Hypothalamus (tissue), 51 donors: ENCODE measurements at regions not wholly inside any gene's neighbourhood (a gene's known extent, or its start where the extent isn't known, plus 50 kb on each side); places are given as distances from the start of the nearest gene placed in this dataset.

Source experiments
- DNase-seq, 51 donors: peaks; one replicate each; lab custom pipeline; 2025; lab: John Stamatoyannopoulos, UW

DNA sequence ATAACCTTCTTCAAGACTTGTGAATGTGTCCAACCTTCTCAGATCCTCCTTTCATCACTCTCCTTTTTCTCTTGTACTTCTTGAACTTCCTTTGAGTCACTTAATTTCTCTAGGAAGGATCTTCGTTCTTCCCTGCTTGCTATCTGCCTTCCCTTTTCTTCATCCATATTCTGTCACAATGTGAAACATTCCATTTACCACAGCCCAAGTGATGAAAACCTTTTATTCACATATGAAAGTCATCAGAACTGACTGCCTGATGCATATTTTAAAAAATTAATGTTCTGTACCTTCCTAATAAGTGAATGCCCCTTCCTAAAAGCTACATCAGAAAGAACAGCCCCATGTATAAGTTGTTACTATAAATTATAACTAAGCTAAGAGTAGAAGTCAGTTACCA lies 520.4 kb upstream of the LUZP2 start:
- DNase-seq: no peak

DNA sequence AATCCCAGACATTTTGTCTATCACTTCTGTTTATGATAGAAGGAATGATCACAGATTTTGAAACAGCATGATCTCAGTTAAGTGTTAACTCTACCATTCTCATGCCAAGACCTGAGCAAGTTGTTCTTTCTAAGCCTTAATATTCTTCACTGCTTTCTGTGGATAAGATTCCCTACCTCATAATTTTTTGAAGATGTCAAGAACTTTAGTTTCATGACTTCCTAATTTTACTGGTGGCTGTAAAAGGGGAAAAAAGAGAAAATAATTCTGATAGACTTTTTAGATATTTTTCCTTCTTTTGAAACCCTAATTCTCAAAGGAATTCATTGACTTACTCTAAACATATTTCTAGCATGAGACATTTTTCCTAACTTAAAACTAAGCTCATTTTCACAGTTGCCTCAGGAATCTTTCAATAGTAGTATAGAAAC lies 520.0 kb upstream of the LUZP2 start:
- DNase-seq: no peak

DNA sequence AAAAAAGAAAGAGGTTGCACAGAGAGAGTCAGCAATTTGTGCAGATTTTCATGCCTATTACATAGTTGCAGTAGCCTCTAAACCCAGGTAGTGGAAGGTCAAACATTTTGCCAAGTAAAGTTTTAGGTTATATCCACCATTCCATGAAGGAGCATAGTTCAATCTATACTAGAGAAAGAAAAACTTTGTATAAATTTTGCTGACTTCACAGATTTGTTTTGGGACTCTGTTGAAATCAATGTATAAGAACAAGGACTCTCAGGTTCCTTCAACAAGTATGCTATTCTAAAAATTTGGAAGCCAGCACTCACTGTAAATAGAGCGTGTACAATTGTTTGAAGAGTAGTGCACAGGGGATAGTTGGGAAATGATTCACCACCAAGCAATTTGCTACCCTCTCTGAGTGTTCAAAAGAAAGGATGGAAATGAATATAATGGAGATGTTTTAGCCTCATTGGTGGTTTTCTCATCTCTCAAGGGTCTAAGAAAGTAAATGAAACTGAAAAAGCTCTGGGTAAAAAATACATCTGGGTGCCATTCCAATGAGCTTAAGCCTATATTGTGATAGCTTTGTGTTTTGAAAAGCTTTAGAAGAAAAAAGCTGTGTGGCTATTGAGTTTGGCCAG lies 508.4 kb upstream of the LUZP2 start:
- no peak for DNase-seq

- no peak for DNase-seq
These were observed 506.3 kb upstream of the LUZP2 start for GRCh38 chr11:23990346-23991164.

GRCh38 chr11:23991165-23991539 lies 505.7 kb upstream of the LUZP2 start:
- DNase-seq: no peak

- no peak for DNase-seq
These were observed 501.0 kb upstream of the LUZP2 start for GRCh38 chr11:23995891-23996290.

- DNase-seq: no peak
These were observed 499.5 kb upstream of the LUZP2 start for GRCh38 chr11:23997356-23997755.

DNA sequence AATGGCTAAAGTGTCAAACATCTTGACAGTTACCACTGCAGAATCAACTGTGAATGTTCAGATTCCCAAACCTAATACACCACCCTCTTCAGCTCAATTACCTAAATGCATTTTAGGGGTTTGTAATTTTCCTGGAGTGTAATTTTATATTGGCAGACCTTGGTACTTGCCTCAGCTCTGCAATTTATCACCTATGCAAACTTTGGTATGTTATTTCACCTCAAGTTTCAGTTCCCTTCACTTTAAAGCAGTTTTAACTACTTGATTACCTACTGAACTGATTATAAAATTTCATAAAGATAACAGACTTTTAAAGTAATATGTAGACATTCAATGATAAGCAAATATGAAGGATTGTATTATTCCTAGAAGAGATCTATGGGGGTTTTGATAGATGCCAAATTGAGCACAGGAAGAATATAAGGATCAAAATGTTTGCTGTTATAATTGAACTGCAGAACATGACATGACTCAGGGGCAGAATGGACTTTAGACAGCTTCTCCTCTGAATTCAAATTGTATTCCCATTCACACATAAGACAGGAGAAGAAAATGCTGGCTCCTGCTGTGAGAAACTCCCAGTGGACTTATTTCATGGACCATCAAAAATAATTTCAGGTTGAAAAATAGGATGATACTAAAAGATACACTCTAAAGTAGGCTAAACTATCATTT lies 491.5 kb upstream of the LUZP2 start:
- DNase-seq: no peak

DNA sequence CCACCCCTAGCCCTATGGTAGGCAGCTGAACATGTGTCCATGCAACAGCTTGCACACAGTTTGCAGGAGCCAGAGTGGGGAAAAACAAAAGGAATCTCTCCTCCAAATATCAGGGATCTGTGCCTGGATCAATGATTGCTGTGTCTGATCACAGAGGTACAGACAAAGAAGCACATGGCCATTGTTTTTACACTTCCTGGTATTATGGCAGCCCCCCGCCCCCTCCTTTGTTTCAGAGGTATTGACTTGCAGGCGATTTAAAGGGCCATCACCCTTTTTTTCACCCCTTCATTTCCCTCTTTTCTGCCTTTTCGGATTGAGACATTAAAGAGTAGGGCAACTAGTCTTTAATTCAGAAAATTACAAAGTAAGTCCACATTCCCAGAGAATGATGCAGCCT lies 453.0 kb upstream of the LUZP2 start:
- no peak for DNase-seq

DNA sequence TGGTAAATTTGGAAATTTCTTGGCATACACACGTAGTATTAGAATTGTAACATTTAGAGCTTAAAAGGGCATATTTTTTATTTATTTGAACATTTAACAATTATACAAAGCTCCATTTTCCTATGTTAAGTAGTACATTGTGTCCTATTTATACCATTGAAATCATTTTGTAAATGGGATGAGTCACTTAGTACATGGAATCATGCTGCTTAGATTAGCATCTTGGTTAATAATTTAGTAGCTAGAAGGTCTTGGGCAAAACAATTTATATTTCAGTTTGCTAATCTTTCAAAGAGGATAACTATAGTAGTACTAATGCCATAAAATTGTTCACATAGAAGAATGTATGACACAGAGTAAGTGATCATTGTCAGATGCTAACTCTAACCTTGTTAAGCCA lies 450.1 kb upstream of the LUZP2 start:
- no peak for DNase-seq

DNA sequence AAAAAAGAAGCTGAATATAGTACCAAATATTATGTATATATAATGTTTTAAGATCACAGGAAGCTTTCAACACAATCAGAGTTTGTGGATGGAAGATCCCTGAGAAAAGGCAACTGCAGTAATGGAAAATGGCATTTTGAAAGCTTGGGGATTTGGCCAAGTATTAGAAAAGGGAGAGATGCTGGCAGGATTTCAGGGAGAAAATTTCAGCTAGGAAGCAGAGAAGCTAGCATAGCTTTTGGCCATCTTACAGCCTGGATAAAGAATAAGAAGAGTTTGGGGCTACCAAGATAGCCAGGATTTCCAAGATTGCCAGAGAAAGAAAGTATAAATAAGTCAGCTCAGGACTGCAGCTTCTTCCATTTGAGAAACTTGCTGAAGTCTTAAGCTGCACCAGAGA lies 440.8 kb upstream of the LUZP2 start:
- no peak for DNase-seq

DNA sequence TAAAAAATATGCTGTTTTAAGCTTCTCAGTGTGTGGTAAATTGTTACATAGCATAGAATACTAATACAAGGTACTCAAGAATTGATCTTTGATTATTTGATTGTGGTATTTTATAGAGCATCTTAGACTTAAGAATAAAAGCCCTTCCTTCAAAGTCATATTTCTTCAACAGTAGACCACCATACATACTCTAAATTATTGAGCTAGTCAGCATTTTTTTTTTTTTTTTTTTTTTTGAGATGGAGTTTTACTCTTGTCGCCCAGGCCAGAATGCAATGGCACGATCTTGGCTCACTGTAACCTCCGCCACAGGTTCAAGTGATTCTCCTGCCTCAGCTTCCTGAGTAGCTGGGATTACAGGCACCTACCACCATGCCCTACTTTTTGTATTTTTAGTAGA lies 436.7 kb upstream of the LUZP2 start:
- no peak for DNase-seq

- peak in 2 of 51 donors; percentile 5 for DNase-seq
These were observed 432.4 kb upstream of the LUZP2 start for GRCh38 chr11:24064309-24064903.

DNA sequence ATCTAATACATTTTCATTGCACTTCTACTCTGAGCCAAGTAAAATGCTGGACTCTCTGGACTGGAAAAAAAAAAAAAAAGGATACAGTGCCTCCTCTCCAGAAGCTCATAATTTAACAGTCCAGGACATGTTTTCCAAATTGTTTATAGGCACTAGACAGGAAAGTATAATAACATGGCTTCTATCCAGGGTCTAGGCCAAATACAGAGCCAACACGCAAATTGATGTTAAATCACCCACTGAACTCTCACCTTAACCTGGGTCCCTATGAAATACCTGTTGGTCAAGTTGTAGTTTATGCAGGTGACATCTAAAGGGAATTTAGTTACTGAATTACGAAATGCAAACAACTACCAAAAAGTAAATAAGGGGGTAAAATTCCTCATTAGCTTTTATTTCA lies 428.7 kb upstream of the LUZP2 start:
- no peak for DNase-seq

DNA sequence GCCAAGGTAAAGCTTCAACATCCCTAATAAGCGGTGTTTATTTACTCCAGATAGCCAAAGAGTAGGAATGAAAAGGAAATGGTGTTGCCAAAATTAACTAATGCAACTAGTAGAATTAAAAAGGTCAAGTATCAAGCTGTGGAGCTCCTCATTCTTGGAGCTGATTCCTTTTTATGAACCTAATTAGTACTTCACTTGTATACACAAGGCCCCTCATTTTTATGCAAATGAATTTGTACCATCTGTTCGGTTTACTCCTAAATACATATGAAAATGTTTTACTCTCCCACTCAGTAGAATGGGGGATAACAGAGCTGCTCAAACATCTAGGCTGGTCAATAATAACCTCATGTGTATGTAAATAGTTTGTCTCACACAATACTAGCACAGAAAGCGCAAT lies 426.4 kb upstream of the LUZP2 start:
- DNase-seq: no peak

GRCh38 chr11:24078018-24078417 lies 418.8 kb upstream of the LUZP2 start:
- no peak for DNase-seq

- DNase-seq: no peak
These were observed 414.6 kb upstream of the LUZP2 start for GRCh38 chr11:24082241-24082640.

- no peak for DNase-seq
These were observed 414.0 kb upstream of the LUZP2 start for GRCh38 chr11:24082860-24083259.

DNA sequence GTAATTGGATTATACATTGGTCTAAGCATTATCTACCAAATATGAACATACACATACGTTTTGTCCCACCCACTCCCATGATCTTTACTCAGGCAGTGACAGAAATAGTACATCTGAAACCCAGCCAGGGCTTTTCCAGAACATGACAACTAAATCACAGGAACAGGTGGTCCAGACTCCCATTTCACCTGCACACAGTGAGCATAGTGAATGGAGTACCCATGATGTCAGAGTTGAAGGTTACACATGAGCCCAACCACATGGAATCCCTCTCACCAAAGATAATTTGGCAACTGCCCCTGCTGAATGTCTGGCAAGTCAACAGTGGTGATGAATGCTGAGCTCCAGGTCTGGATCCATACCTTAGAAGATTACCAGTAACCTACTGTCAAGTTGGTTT lies 411.9 kb upstream of the LUZP2 start:
- no peak for DNase-seq

DNA sequence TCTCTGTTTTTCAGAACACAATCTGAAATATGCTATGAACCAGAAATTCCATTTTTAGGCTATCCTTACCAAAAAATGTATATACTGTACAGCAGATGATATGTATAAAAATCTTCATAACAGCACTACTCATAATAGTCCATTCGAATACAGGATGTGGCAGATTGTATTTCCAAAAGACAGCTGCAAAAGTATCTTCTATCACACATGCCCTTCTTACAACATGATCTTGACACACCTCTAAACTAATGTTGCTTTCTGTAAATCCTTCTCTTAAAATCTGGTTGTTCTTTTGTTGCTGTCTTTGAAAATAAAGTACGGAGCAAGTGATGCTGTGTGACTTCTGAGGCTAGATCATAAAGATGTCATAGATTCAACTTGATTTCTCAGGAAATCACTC lies 409.9 kb upstream of the LUZP2 start:
- DNase-seq: no peak

DNA sequence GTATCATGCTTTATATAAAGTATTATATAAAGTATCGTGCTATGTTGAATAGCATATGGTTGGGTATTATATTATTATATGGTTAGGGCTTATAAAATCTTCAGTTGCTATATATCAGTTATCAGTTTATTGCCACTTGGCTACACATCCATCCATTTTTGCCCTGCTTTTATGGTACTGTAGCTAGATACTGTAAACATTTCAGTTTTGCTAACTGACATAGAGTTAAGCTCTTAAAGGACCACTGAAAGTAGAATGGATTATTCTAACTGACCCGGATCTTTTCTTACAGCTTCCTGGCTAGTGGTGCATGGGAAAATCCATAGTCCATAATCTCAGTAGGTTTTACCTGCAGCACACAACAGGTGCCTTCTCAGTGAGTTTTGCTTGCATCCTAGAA lies 405.3 kb upstream of the LUZP2 start:
- DNase-seq: no peak

DNA sequence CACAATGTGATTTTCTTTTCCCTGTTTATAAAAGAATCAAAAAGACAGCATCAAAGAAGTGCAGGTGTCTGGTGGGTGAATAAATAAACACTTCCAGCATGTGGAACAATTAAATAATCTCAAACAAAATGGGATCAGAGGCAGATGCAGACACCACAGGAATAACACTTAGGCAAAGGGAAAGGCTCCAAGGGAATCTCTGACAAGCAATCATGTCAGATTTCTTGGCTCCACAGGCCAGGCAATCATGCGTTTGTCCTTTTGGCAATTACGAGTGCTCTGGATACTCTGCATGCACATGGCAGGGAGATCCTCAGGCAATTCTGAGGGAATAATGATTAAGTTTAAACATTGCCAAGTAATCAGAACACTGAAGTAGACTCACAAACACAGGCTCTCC lies 403.5 kb upstream of the LUZP2 start:
- no peak for DNase-seq
